ENCODE measurements at regions not wholly inside any gene's neighbourhood (a gene's known extent, or its start where the extent isn't known, plus 50 kb on each side); places are given as distances from the start of the nearest gene placed in this dataset.

DNA sequence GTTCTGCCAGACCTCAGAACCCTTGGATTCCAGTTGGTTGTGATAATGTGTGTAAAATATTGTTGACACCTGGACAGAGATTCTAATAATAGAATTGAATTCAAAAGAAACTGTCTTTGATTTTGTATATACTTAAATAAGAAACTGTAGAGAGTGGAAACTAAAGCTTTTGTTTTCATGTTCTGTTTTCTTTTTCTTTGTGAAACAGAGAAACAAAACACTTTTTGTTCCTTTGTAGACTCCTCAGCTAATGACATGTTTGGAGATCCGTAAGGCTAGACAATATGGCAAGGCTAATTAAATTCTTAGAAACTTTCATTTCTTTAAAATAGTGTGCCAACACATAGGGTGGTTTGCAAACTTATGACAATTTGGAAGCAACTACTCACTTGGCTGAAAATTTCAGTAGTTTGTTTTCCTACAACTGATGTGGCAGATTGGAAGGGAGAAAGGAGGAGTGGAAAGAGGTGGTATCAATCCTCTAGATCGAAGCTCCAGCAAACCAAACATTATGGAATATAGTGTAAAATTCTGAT, 90.9 kb upstream of the FAT1 start:
- no peaks in the 10 kb centered on the region for H3K36me3 ChIP-seq (ENCODE audit: low read depth)
- ATAC-seq (ENCODE audit: low read depth) (no peak), DNase-seq (ENCODE audit: low spot score) (no peak)
- no peak overlapping the region for H3K4me3 ChIP-seq (ENCODE audit: severe bottlenecking)
- TF ChIP-seq, protein P1, sequence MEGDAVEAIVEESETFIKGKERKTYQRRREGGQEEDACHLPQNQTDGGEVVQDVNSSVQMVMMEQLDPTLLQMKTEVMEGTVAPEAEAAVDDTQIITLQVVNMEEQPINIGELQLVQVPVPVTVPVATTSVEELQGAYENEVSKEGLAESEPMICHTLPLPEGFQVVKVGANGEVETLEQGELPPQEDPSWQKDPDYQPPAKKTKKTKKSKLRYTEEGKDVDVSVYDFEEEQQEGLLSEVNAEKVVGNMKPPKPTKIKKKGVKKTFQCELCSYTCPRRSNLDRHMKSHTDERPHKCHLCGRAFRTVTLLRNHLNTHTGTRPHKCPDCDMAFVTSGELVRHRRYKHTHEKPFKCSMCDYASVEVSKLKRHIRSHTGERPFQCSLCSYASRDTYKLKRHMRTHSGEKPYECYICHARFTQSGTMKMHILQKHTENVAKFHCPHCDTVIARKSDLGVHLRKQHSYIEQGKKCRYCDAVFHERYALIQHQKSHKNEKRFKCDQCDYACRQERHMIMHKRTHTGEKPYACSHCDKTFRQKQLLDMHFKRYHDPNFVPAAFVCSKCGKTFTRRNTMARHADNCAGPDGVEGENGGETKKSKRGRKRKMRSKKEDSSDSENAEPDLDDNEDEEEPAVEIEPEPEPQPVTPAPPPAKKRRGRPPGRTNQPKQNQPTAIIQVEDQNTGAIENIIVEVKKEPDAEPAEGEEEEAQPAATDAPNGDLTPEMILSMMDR (IDR thresholded peaks at IDR 0.05; ENCODE audit: poor library complexity, severe bottlenecking): no peak
- H3K4me1 ChIP-seq (ENCODE audit: insufficient read depth, poor library complexity, severe bottlenecking): peaks cover 2% of the 10 kb centered on the region
- H3K9me3 ChIP-seq (ENCODE audit: severe bottlenecking): no peaks in the 10 kb centered on the region
- no peak overlapping the region for H3K27ac ChIP-seq (ENCODE audit: poor library complexity, severe bottlenecking)
- no peaks in the 10 kb centered on the region for H3K27me3 ChIP-seq (ENCODE audit: insufficient read depth, poor library complexity, severe bottlenecking)

DNA sequence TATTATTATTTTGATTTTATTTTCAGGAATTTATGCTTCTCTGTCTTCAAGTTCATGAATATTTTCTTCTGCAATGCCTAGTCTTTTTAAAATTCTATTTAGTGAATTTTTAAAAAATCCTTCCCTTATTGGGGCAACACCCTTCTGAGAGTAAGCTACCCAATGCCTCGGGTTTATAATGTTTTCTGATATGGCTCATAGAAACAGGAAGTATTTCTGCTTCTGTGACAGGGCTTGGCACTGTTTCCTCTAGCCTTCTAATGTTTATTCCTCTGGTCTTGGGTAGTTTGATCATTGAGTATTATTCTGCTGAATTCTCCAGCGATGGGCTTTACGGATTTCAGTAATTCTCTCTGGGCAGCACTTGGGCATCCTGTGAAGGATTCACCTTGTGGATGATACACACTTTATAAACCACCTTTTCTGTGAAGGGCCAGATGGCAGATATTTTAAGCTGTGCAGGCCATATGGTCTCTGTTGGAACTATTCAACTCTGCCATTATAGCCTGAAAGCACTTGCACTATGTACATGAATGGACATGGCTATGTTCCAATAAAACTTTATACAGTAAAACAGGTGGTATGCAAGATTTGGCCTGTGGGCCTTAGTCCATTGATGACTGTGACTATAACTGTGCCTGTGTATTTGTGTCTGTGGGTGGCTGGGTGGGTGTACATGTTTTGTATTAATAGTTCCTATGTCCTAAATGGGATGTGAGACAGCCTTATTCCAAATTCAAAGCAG, 95.9 kb upstream of the FAT1 start:
- Histone ChIP-seq H3K27me3 (ENCODE audit: insufficient read depth, poor library complexity, severe bottlenecking) (no peaks in the 10 kb centered on the region), H3K4me3 (ENCODE audit: severe bottlenecking) (no peak overlapping the region), H3K27ac (ENCODE audit: poor library complexity, severe bottlenecking) (no peak overlapping the region), H3K4me1 (ENCODE audit: insufficient read depth, poor library complexity, severe bottlenecking) (peaks cover 12% of the 10 kb centered on the region), H3K9me3 (ENCODE audit: severe bottlenecking) (no peaks in the 10 kb centered on the region), H3K36me3 (ENCODE audit: low read depth) (no peaks in the 10 kb centered on the region)
- TF ChIP-seq, protein P1 (IDR thresholded peaks at IDR 0.05; ENCODE audit: poor library complexity, severe bottlenecking): no peak
- no peak for DNase-seq (ENCODE audit: low spot score)
- ATAC-seq (ENCODE audit: low read depth): no peak

DNA sequence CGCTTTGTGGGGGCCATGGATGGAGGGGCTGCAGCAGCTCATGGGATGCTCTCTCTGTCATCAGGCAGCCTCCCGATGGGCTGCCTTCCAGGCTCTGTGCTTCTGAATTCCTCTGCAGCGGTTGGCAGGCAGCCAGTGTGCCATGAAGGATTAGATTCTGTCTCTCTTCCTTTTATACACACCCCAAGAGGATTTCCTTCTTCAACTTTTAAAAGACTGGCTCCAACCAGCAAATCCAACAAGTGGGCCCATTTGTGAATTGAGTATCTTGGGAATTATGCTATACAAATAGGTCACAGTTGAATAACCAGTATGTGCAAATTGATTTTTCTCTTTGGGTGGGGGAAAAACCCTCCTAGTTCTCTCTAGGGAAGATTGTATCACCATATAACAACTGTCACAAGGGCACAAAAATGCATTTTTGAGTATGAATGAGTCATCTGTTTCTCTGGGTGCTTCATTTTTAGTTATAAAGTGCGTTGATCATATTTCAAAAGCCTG, 96.8 kb upstream of the FAT1 start:
- Histone ChIP-seq H3K4me1 (ENCODE audit: insufficient read depth, poor library complexity, severe bottlenecking) (peaks cover 13% of the 10 kb centered on the region), H3K27me3 (ENCODE audit: insufficient read depth, poor library complexity, severe bottlenecking) (no peaks in the 10 kb centered on the region), H3K9me3 (ENCODE audit: severe bottlenecking) (no peaks in the 10 kb centered on the region), H3K36me3 (ENCODE audit: low read depth) (no peaks in the 10 kb centered on the region), H3K4me3 (ENCODE audit: severe bottlenecking) (no peak overlapping the region), H3K27ac (ENCODE audit: poor library complexity, severe bottlenecking) (peak overlapping the region; percentile 3)
- no peak for ATAC-seq (ENCODE audit: low read depth)
- TF ChIP-seq, protein P1 (IDR thresholded peaks at IDR 0.05; ENCODE audit: poor library complexity, severe bottlenecking): no peak
- no peak for DNase-seq (ENCODE audit: low spot score)

DNA sequence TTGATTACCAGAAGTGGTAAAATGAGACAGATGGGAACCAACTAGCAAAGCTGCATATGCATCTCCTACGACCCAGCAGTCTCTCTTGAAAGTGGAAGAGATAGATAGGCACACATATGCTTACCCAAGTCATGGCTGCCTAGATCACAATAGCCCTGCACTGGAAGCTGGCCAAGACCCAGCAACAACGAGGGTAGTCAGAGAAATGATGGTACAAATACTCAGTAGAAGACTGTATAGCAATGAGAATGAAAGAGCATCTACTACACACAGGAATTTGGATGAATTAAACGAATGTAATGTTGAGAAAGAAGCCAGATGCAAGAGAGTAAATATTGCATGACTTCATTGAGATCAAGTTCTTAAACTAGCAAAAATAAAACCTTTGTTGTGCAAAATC, 100.3 kb upstream of the FAT1 start:
- H3K27ac ChIP-seq (ENCODE audit: poor library complexity, severe bottlenecking): no peak overlapping the region

More for the DNA sequence above, 100.3 kb upstream of the FAT1 start:
- ATAC-seq (ENCODE audit: low read depth): no peak
- no peak for DNase-seq (ENCODE audit: low spot score)
- Histone ChIP-seq H3K4me1 (ENCODE audit: insufficient read depth, poor library complexity, severe bottlenecking) (peaks cover 21% of the 10 kb centered on the region), H3K27me3 (ENCODE audit: insufficient read depth, poor library complexity, severe bottlenecking) (no peaks in the 10 kb centered on the region), H3K9me3 (ENCODE audit: severe bottlenecking) (no peaks in the 10 kb centered on the region), H3K4me3 (ENCODE audit: severe bottlenecking) (no peak overlapping the region), H3K36me3 (ENCODE audit: low read depth) (no peaks in the 10 kb centered on the region)
- TF ChIP-seq, protein P1 (IDR thresholded peaks at IDR 0.05; ENCODE audit: poor library complexity, severe bottlenecking): no peak

Measured in RWPE2 (cell line).